Endothelial cell of umbilical vein (primary cell): ENCODE measurements at regions not wholly inside any gene's neighbourhood (a gene's known extent, or its start where the extent isn't known, plus 50 kb on each side); places are given as distances from the start of the nearest gene placed in this dataset.

ENCODE experiments used
- BruUV-seq: library from RNA; stranded (reverse); fragments of 400-500 nt; replicated peaks from 2 replicates; lab custom pipeline; 2021; lab: Mats Ljungman, UMichigan
- CTCF ChIA-PET: fragments of 300-600, 350-600 bp; sonication (Branson Sonifier 250); formaldehyde crosslinking; loops from one replicate; lab custom pipeline; 2021; ENCODE audit warnings: antibody characterized with exemption, inconsistent platforms; lab: Charles Lee
- POLR2A ChIA-PET: fragments of 300-600, 350-600 bp; sonication (Branson Sonifier 250); formaldehyde crosslinking; loops from one replicate; lab custom pipeline; 2021; ENCODE audit warnings: antibody characterized with exemption, inconsistent platforms; lab: Charles Lee
- DNase-seq: peaks from one replicate; pipeline ENCODE4 v3.0.0-alpha.2; 2011; ENCODE audit warnings: low read depth, low spot score
- FAIRE-seq: peaks from 2 replicates; lab custom pipeline; 2011; peaks lifted over from hg19 to GRCh38; lab: Jason Lieb, UNC
- H2AFZ ChIP-seq: 2 replicates; pipeline ENCODE4 v1.6.0; 2012; ENCODE audit warnings: low read depth, low read length, control low read depth, inconsistent platforms
- H3K27ac ChIP-seq: 2 replicates; pipeline ENCODE4 v1.5.1; 2011; ENCODE audit warnings: low read depth, mild to moderate bottlenecking, control low read depth, low read length, moderate library complexity; ENCODE audit not compliant: insufficient read depth
- H3K27me3 ChIP-seq, 2 experiments: 2 replicates each; pipeline versions ENCODE4 v1.6.0 to v1.6.1; 2011; ENCODE audit warnings: low read length in 2 of 2, mixed read lengths in 1 of 2; ENCODE audit not compliant: control insufficient read depth in 2 of 2, insufficient read depth in 2 of 2
- H3K36me3 ChIP-seq, 2 experiments: 2 replicates in 1 of 2; 3 replicates in 1 of 2; pipeline ENCODE4 v1.5.1; 2011; ENCODE audit warnings: low read length in 2 of 2, mild to moderate bottlenecking in 1 of 2, moderate library complexity in 1 of 2; ENCODE audit not compliant: control insufficient read depth in 2 of 2, insufficient read depth in 2 of 2; ENCODE audit errors: extremely low read depth in 1 of 2
- H3K4me1 ChIP-seq: 3 replicates; pipeline ENCODE4 v1.5.1; 2011; ENCODE audit warnings: mild to moderate bottlenecking, low read length; ENCODE audit not compliant: control insufficient read depth, insufficient read depth; ENCODE audit errors: extremely low read depth
- H3K4me2 ChIP-seq: 2 replicates; pipeline ENCODE4 v1.6.1; 2011; ENCODE audit warnings: low read length, control low read depth, mixed read lengths; ENCODE audit not compliant: insufficient read depth
- H3K4me3 ChIP-seq, 3 experiments: fragments of 200-600 bp in 1 of 3; sonication (generic), shearing (Covaris generic) in 1 of 3; replicated peaks in 1 of 3; 2 replicates each; pipeline ENCODE4 v1.5.1; 2011 to 2016; ENCODE audit warnings: control low read depth in 3 of 3, low read length in 3 of 3, mild to moderate bottlenecking in 2 of 3, inconsistent platforms in 1 of 3, low read depth in 1 of 3, moderate library complexity in 1 of 3; ENCODE audit not compliant: insufficient read depth in 1 of 3
- H3K79me2 ChIP-seq: 2 replicates; pipeline ENCODE4 v1.6.0; 2012; ENCODE audit warnings: low read length, inconsistent platforms; ENCODE audit not compliant: control insufficient read depth, insufficient read depth
- H3K9ac ChIP-seq: replicated peaks from 2 replicates; pipeline ENCODE3; 2011; ENCODE audit warnings: low read length, control low read depth; ENCODE audit not compliant: insufficient read depth; ENCODE audit errors: extremely low read depth
- H3K9me1 ChIP-seq: replicated peaks from 3 replicates; pipeline ENCODE4 v1.6.0; 2011; ENCODE audit warnings: mild to moderate bottlenecking, low read length; ENCODE audit not compliant: control insufficient read depth, insufficient read depth; ENCODE audit errors: extremely low read depth
- H3K9me3 ChIP-seq: replicated peaks from 2 replicates; pipeline ENCODE4 v1.5.1; 2012; ENCODE audit warnings: low read length, inconsistent platforms; ENCODE audit not compliant: control insufficient read depth, insufficient read depth
- H4K20me1 ChIP-seq: replicated peaks from 2 replicates; pipeline ENCODE3; 2011; ENCODE audit warnings: mild to moderate bottlenecking, low read length; ENCODE audit not compliant: control insufficient read depth, insufficient read depth; ENCODE audit errors: extremely low read depth
- EZH2 ChIP-seq: IDR thresholded peaks from 2 replicates; pipeline ENCODE4 v1.6.1; 2012; ENCODE audit warnings: borderline replicate concordance, low read depth, mild to moderate bottlenecking, moderate library complexity, low read length, inconsistent platforms; ENCODE audit not compliant: severe bottlenecking
- FOS ChIP-seq: IDR thresholded peaks from 2 replicates; pipeline ENCODE4 v1.6.1; 2011; ENCODE audit warnings: mild to moderate bottlenecking, low read length, moderate library complexity, borderline replicate concordance; ENCODE audit not compliant: insufficient read depth
- GATA2 ChIP-seq: IDR thresholded peaks from 2 replicates; pipeline ENCODE4 v1.7.0; 2011; ENCODE audit warnings: low read depth, mild to moderate bottlenecking, moderate library complexity, mixed read lengths, low read length; ENCODE audit not compliant: insufficient read length, insufficient read depth
- JUN ChIP-seq: IDR thresholded peaks from 2 replicates; pipeline ENCODE4 v1.6.1; 2011; ENCODE audit warnings: borderline replicate concordance, low read depth; ENCODE audit not compliant: insufficient read length, insufficient read depth
- MYC ChIP-seq: IDR thresholded peaks from one replicate; pipeline ENCODE4 v1.6.1; 2011; ENCODE audit warnings: mild to moderate bottlenecking, low read depth, low read length
- POLR2A ChIP-seq: IDR thresholded peaks from 2 replicates; pipeline ENCODE4 v1.6.1; 2012; ENCODE audit warnings: low read depth, mild to moderate bottlenecking, control low read depth, low read length
- POLR2AphosphoS5 ChIP-seq: IDR thresholded peaks from 2 replicates; pipeline ENCODE4 v1.6.1; 2012; ENCODE audit warnings: low read depth, mild to moderate bottlenecking, control low read depth, low read length, moderate library complexity; ENCODE audit not compliant: insufficient read depth
- dilution Hi-C: fragments of 300-500 bp; cut with MboI; formaldehyde crosslinking; loops from one replicate; pipeline ENCODE4 v1.15.0; 2019; ENCODE audit warnings: low sequenced_read_pairs; ENCODE audit not compliant: extremely low pct_ligation_motif_present
- intact Hi-C: fragments of 100-400 bp; cut with micrococcal nuclease; formaldehyde crosslinking; loops from one replicate; pipeline ENCODE4 v1.10.0; 2022
- TF ChIP-seq, protein P1 (sequence below), 2 donors: IDR thresholded peaks; 1 replicate in 1 of 2; 2 replicates in 1 of 2; pipeline ENCODE4 v1.5.1; 2011; ENCODE audit warnings: low read length in 2 of 2, mild to moderate bottlenecking in 2 of 2, moderate library complexity in 2 of 2, control low read depth in 1 of 2, inconsistent platforms in 1 of 2, low read depth in 1 of 2; ENCODE audit not compliant: insufficient read depth in 1 of 2; ENCODE audit errors: extremely low read depth in 1 of 2
- TF ChIP-seq, protein P2 (sequence below): IDR thresholded peaks from 2 replicates; pipeline ENCODE4 v1.6.1; 2011; ENCODE audit not compliant: insufficient read depth, insufficient read length

DNA sequence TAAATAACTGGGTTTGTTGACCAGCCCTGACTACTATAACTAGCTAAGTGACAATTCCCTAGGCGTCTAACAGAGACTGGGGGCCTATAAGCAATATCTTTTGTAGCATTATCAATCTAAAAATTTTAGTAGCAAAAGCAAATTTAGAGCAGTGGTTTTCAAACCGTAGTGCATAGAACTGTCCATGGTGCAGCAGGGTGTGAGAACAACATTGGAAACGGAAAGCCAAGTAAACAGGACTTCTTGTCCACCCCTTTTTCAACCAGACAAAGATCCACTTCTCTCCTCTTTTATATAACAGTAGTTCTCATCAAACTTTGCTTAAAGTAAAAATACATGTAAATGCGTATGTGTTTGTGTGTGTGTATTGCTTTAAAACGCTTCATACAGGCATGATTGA lies 1099.1 kb upstream of the ATXN8OS start:
- no peaks in the 10 kb centered on the region for H3K79me2 ChIP-seq
- H3K27ac ChIP-seq, result no peak overlapping the region
- no peak overlapping the region for H3K4me3 ChIP-seq
- H3K36me3 ChIP-seq, result no peaks in the 10 kb centered on the region
- TF ChIP-seq EZH2, result no peak
- H3K4me2 ChIP-seq, result no peak overlapping the region
- DNase-seq (no peak), FAIRE-seq (no peak)
- no peaks in the 10 kb centered on the region for H4K20me1 ChIP-seq
- H3K9ac ChIP-seq, result no peak overlapping the region
- no peak overlapping the region for H2AFZ ChIP-seq
- dilution Hi-C loops (no loop called here), intact Hi-C loops (no loop called here)
- ChIA-PET CTCF (no interaction called here), POLR2A (no interaction called here)
- H3K4me1 ChIP-seq, result no peaks in the 10 kb centered on the region
- no peaks in the 10 kb centered on the region for H3K27me3 ChIP-seq
- no peaks in the 10 kb centered on the region for H3K9me1 ChIP-seq
- no TSS peak for BruUV-seq
- H3K9me3 ChIP-seq, result no peaks in the 10 kb centered on the region

DNA sequence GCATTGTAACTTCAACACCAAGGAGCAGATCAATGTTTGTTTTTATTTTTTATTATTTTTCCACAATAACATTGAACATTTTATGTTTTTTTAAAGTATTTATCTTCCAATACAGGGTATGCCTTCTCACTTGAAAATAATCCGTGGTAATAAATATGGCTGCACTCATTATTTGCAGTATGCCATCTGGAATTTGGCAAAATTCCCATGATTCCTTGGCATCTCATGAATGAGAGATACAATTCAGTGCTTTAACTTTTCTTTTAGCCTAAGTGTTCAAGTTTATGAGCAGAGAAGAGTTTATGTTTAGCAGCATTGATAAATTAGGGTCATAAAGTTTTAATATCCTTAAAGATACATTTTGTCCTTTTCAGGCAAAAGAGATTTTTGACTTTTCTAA lies 1109.6 kb upstream of the ATXN8OS start:
- POLR2A ChIA-PET, result no interaction called here
- CTCF ChIA-PET, result no interaction called here
- intact Hi-C loops (no loop called here), dilution Hi-C loops (no loop called here)
- DNase-seq (no peak), FAIRE-seq (no peak)
- TF ChIP-seq, protein P1, sequence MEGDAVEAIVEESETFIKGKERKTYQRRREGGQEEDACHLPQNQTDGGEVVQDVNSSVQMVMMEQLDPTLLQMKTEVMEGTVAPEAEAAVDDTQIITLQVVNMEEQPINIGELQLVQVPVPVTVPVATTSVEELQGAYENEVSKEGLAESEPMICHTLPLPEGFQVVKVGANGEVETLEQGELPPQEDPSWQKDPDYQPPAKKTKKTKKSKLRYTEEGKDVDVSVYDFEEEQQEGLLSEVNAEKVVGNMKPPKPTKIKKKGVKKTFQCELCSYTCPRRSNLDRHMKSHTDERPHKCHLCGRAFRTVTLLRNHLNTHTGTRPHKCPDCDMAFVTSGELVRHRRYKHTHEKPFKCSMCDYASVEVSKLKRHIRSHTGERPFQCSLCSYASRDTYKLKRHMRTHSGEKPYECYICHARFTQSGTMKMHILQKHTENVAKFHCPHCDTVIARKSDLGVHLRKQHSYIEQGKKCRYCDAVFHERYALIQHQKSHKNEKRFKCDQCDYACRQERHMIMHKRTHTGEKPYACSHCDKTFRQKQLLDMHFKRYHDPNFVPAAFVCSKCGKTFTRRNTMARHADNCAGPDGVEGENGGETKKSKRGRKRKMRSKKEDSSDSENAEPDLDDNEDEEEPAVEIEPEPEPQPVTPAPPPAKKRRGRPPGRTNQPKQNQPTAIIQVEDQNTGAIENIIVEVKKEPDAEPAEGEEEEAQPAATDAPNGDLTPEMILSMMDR (IDR thresholded peaks at IDR 0.05; ENCODE audit: extremely low read depth in 1 of 2, insufficient read depth in 1 of 2, low read depth in 1 of 2, low read length in 2 of 2), result no peak
- TF ChIP-seq POLR2A (no peak), GATA2 (no peak), MYC (no peak), EZH2 (no peak), JUN (no peak), FOS (no peak), POLR2AphosphoS5 (no peak)
- TF ChIP-seq, protein P2, sequence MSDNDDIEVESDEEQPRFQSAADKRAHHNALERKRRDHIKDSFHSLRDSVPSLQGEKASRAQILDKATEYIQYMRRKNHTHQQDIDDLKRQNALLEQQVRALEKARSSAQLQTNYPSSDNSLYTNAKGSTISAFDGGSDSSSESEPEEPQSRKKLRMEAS, result no peak
- Histone ChIP-seq H3K4me3 (no peak overlapping the region), H3K36me3 (no peaks in the 10 kb centered on the region), H3K9ac (no peak overlapping the region), H3K79me2 (no peaks in the 10 kb centered on the region), H4K20me1 (no peaks in the 10 kb centered on the region), H2AFZ (no peak overlapping the region), H3K4me1 (no peaks in the 10 kb centered on the region), H3K27ac (no peak overlapping the region), H3K27me3 (no peaks in the 10 kb centered on the region), H3K9me3 (no peaks in the 10 kb centered on the region), H3K4me2 (no peak overlapping the region), H3K9me1 (no peaks in the 10 kb centered on the region)
- no TSS peak for BruUV-seq
